Neural cell (in vitro differentiated cells): ENCODE measurements at regions not wholly inside any gene's neighbourhood (a gene's known extent, or its start where the extent isn't known, plus 50 kb on each side); places are given as distances from the start of the nearest gene placed in this dataset.

Experiments
- EP300 ChIP-seq: fragments of 450-650 bp; conservative IDR thresholded peaks from 2 replicates; pipeline ENCODE4 v1.6.1; 2014; ENCODE audit warnings: antibody characterized with exemption, mild to moderate bottlenecking, moderate library complexity; ENCODE audit not compliant: poor library complexity, severe bottlenecking
- EZH2 ChIP-seq: fragments of 200-600, 300-800 bp; shearing (Covaris generic), sonication (generic); IDR thresholded peaks from 2 replicates; pipeline ENCODE4 v1.6.1; 2014; ENCODE audit warnings: antibody characterized with exemption, low read length, borderline replicate concordance, mild to moderate bottlenecking; ENCODE audit not compliant: insufficient read depth, poor library complexity, severe bottlenecking
- MXI1 ChIP-seq: fragments of 450-650 bp; conservative IDR thresholded peaks from 2 replicates; pipeline ENCODE4 v1.6.1; 2014; ENCODE audit warnings: antibody characterized with exemption, mild to moderate bottlenecking; ENCODE audit not compliant: poor library complexity, severe bottlenecking
- POLR2AphosphoS5 ChIP-seq: IDR thresholded peaks from 2 replicates; pipeline ENCODE4 v1.6.1; 2012
- RAD21 ChIP-seq: fragments of 450-650 bp; conservative IDR thresholded peaks from 2 replicates; pipeline ENCODE4 v1.6.1; 2014; ENCODE audit warnings: antibody characterized with exemption, mild to moderate bottlenecking, moderate library complexity
- SMC3 ChIP-seq: fragments of 450-650 bp; conservative IDR thresholded peaks from 2 replicates; pipeline ENCODE4 v1.6.1; 2014; ENCODE audit warnings: antibody characterized with exemption, mild to moderate bottlenecking, moderate library complexity; ENCODE audit not compliant: poor library complexity
- TAF1 ChIP-seq: IDR thresholded peaks from 2 replicates; pipeline ENCODE4 v1.6.1; 2012; ENCODE audit warnings: low read depth
- TF ChIP-seq, protein P1 (sequence below): fragments of 450-650 bp; IDR thresholded peaks from 2 replicates; pipeline ENCODE4 v1.5.1; 2014; ENCODE audit warnings: antibody characterized with exemption, mild to moderate bottlenecking, moderate library complexity; ENCODE audit not compliant: poor library complexity, severe bottlenecking
- TF ChIP-seq, protein P2 (sequence below): IDR thresholded peaks from 2 replicates; pipeline ENCODE4 v1.6.1; 2012; ENCODE audit warnings: borderline replicate concordance

DNA sequence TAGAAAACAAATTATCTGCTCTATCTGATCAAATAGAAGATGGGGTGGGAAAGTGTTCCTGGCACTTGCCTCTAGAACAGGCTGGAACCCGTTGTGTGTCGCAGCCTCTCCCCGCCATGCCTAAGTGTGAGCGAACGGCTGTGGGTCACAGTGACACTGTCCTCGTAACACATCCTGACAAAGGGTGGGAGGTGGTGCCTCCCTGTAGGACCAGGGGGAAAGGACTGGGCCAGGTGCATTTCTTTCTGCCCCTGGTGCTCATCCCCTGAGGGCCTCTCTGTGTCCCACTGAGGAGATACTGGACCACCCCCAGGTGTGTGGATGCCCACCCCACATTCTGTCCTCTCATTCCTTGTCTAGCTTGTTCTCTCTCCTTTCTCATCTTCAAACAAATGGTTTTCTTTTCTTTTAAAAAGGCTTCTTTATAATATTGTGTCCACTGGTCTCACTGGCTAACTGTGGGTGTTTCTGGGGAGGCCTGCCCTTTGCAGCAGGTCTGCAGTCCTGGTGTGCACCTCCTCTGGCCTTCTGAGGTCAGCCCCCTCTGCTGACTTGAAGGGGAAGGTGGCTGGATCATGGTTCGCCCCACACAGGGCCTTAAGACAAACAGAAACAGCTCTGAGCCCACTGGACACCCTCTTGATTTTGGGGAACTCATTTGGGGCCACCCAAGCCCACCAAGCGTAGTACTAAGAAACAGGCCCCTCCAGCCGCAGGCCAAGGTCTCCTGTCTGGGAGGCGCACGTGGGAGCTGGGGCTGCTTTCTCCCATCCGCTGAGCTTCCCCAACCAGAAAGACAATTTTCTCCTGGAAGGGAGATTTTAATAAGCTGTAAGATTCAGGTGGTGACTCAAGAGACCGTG, 152.5 kb upstream of the SOX1 start:
- TF ChIP-seq, protein P1, sequence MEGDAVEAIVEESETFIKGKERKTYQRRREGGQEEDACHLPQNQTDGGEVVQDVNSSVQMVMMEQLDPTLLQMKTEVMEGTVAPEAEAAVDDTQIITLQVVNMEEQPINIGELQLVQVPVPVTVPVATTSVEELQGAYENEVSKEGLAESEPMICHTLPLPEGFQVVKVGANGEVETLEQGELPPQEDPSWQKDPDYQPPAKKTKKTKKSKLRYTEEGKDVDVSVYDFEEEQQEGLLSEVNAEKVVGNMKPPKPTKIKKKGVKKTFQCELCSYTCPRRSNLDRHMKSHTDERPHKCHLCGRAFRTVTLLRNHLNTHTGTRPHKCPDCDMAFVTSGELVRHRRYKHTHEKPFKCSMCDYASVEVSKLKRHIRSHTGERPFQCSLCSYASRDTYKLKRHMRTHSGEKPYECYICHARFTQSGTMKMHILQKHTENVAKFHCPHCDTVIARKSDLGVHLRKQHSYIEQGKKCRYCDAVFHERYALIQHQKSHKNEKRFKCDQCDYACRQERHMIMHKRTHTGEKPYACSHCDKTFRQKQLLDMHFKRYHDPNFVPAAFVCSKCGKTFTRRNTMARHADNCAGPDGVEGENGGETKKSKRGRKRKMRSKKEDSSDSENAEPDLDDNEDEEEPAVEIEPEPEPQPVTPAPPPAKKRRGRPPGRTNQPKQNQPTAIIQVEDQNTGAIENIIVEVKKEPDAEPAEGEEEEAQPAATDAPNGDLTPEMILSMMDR, result no peak
- TF ChIP-seq TAF1 (no peak), RAD21 (no peak), POLR2AphosphoS5 (no peak), SMC3 (no peak), EZH2 (no peak), EP300 (no peak), MXI1 (no peak)
- TF ChIP-seq, protein P2, sequence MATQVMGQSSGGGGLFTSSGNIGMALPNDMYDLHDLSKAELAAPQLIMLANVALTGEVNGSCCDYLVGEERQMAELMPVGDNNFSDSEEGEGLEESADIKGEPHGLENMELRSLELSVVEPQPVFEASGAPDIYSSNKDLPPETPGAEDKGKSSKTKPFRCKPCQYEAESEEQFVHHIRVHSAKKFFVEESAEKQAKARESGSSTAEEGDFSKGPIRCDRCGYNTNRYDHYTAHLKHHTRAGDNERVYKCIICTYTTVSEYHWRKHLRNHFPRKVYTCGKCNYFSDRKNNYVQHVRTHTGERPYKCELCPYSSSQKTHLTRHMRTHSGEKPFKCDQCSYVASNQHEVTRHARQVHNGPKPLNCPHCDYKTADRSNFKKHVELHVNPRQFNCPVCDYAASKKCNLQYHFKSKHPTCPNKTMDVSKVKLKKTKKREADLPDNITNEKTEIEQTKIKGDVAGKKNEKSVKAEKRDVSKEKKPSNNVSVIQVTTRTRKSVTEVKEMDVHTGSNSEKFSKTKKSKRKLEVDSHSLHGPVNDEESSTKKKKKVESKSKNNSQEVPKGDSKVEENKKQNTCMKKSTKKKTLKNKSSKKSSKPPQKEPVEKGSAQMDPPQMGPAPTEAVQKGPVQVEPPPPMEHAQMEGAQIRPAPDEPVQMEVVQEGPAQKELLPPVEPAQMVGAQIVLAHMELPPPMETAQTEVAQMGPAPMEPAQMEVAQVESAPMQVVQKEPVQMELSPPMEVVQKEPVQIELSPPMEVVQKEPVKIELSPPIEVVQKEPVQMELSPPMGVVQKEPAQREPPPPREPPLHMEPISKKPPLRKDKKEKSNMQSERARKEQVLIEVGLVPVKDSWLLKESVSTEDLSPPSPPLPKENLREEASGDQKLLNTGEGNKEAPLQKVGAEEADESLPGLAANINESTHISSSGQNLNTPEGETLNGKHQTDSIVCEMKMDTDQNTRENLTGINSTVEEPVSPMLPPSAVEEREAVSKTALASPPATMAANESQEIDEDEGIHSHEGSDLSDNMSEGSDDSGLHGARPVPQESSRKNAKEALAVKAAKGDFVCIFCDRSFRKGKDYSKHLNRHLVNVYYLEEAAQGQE, result no peak
